ENCODE measurements at regions not wholly inside any gene's neighbourhood (a gene's known extent, or its start where the extent isn't known, plus 50 kb on each side); places are given as distances from the start of the nearest gene placed in this dataset.

DNA sequence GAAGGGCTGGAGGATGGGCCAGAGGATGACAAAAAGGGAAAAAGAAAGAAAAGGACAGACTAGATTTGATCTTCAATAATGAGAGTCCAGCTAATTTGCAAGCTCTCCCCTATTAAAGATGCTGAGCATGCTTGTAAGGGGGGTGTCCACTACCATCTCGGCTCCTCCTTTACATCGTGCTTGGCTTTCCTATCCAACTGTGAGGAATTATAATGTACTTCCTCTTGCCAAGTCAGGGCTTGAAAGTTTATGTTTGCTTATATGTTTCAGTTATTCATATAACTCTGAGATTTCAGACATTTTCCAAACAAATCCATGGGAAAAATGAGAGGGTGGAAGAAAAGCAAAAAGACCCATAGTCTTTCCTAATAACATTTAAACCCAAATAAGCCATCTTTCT is 387.1 kb downstream of the METTL15 start:
- no peak for TF ChIP-seq PAX5 (IDR thresholded peaks at IDR 0.05; ENCODE audit: insufficient read depth, low read length, severe bottlenecking)
- no peak for TF ChIP-seq SPI1 (IDR thresholded peaks at IDR 0.05; ENCODE audit: low read depth, low read length)
- no peak for TF ChIP-seq POU2F2 (IDR thresholded peaks at IDR 0.05; ENCODE audit: low read depth, low read length)
- TF ChIP-seq POLR2A (IDR thresholded peaks at IDR 0.05; ENCODE audit: low read depth, low read length), result no peak
- TF ChIP-seq TAF1 (IDR thresholded peaks at IDR 0.05; ENCODE audit: low read depth, low read length), result no peak
- no peak for TF ChIP-seq POLR2AphosphoS5 (IDR thresholded peaks at IDR 0.05; ENCODE audit: low read depth, low read length)
- DNase-seq (ENCODE audit: insufficient read length, low spot score), result no peak
- no peak for FAIRE-seq

DNA sequence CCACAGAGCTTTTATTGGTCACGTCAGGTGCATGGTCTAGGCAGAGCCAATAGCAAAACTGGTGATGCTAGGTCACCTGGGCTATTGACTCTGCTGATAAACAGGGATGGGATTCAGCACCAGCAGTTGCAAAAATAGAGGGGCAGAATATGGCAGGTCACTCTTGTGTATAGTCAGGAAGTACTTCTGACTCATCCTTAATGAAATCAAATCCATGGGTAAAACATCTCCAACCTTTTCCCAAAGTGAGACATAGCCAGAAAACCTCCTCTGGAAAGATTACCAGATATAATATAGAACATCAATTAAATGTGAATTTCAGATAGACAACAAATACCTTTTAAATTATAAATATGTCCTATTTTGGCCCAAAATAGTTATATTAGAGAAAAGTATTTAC is 383.2 kb downstream of the METTL15 start:
- no peak for FAIRE-seq
- DNase-seq (ENCODE audit: insufficient read length, low spot score), result no peak
- no peak for TF ChIP-seq TAF1 (IDR thresholded peaks at IDR 0.05; ENCODE audit: low read depth, low read length)
- TF ChIP-seq POLR2AphosphoS5 (IDR thresholded peaks at IDR 0.05; ENCODE audit: low read depth, low read length), result no peak
- TF ChIP-seq PAX5 (IDR thresholded peaks at IDR 0.05; ENCODE audit: insufficient read depth, low read length, severe bottlenecking), result no peak
- TF ChIP-seq POU2F2 (IDR thresholded peaks at IDR 0.05; ENCODE audit: low read depth, low read length), result no peak
- TF ChIP-seq POLR2A (IDR thresholded peaks at IDR 0.05; ENCODE audit: low read depth, low read length), result no peak
- no peak for TF ChIP-seq SPI1 (IDR thresholded peaks at IDR 0.05; ENCODE audit: low read depth, low read length)

DNA sequence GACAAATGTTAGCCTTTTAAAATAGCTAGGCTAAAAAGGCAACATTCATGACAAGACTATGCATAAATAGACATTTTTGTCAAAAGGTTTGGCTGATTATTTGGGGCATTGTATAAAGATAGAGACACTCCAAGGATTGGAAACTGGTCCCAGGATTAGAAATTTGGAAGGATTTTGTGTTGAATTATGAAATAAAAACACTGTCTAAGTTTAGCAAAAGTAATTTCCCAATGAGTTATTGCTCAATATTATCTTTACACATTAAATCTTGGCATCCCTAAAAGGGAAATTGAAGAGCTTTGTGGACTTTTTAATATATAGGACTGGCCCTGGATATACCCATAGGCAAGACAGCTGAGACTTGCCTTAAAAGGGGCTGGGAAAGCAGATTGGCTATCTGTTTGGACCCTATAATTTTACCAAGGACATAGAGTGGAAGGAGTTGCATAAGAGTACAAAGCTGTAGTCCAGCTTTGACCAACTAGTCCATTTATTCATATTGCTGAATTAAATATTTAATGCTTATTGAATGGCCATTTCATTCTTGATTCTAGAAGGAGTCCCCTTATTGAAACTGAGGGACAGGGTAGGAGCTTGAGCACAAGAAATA is 382.7 kb downstream of the METTL15 start:
- FAIRE-seq, result no peak
- TF ChIP-seq POLR2A (IDR thresholded peaks at IDR 0.05; ENCODE audit: low read depth, low read length), result no peak
- no peak for TF ChIP-seq POLR2AphosphoS5 (IDR thresholded peaks at IDR 0.05; ENCODE audit: low read depth, low read length)
- DNase-seq (ENCODE audit: insufficient read length, low spot score), result no peak

DNA sequence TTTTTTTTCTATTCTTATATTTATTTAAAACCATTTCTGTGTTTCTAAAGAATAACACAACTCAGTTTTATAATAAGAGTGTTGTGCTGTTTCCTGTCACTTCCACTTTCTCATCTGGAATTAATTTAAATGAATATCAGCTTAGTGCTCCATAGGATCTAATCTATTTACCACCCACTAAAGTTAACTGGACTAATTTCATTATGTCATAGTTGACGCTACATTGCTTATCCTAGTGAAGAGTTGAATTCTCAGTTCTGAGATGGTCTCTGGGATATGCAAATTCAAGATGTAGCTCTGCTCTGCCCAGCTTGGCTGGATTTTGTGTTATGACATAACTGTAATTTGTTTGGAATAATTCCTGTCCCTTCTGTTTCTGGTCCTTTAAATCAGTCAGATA is 380.1 kb downstream of the METTL15 start:
- DNase-seq (ENCODE audit: insufficient read length, low spot score) (no peak), FAIRE-seq (no peak)
- TF ChIP-seq POLR2A (IDR thresholded peaks at IDR 0.05; ENCODE audit: low read depth, low read length), result no peak
- TF ChIP-seq SPI1 (IDR thresholded peaks at IDR 0.05; ENCODE audit: low read depth, low read length), result no peak
- no peak for TF ChIP-seq PAX5 (IDR thresholded peaks at IDR 0.05; ENCODE audit: insufficient read depth, low read length, severe bottlenecking)
- TF ChIP-seq POU2F2 (IDR thresholded peaks at IDR 0.05; ENCODE audit: low read depth, low read length), result no peak
- TF ChIP-seq POLR2AphosphoS5 (IDR thresholded peaks at IDR 0.05; ENCODE audit: low read depth, low read length), result no peak
- TF ChIP-seq TAF1 (IDR thresholded peaks at IDR 0.05; ENCODE audit: low read depth, low read length), result no peak

DNA sequence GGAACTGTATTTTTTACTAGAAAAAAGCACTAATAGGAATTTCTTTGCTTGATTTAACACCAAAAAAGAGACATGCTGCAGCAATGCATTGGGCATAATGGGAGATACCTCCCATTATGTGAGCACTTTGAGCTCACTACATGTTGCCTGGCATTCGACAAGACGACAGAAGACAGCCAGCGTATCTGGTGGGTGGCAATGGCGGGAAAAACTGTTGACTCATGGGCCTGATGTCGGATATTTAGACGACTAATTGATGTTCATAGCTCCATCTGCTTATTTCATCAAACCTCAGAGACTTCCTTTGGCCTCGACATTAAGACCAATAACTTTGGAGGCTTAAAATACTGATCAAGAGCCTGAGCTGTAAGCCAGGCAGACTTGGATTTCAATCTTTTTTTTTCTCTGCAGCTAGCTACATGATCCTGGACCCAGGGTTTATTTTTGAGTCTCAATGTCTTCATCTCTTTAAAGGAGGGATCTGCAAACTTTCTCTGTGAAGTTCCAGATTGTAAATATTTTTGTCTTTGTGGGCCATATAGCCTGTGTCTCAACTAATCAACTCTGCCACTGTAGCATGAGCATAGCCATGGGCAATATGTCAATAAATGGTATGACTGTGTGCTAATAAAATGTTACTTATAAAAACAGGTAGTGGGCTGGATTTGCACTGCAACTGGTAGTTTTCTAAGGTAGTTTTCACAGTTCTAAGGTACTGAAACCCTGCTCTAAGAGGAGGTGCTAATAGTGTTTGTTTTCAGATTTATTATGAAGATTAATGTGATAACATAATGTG is 375.1 kb downstream of the METTL15 start:
- no peak for FAIRE-seq
- DNase-seq (ENCODE audit: insufficient read length, low spot score), result no peak
- TF ChIP-seq POU2F2 (IDR thresholded peaks at IDR 0.05; ENCODE audit: low read depth, low read length), result no peak
- TF ChIP-seq POLR2AphosphoS5 (IDR thresholded peaks at IDR 0.05; ENCODE audit: low read depth, low read length), result no peak
- no peak for TF ChIP-seq POLR2A (IDR thresholded peaks at IDR 0.05; ENCODE audit: low read depth, low read length)
- TF ChIP-seq SPI1 (IDR thresholded peaks at IDR 0.05; ENCODE audit: low read depth, low read length), result no peak
- TF ChIP-seq TAF1 (IDR thresholded peaks at IDR 0.05; ENCODE audit: low read depth, low read length), result no peak
- TF ChIP-seq PAX5 (IDR thresholded peaks at IDR 0.05; ENCODE audit: insufficient read depth, low read length, severe bottlenecking), result no peak

DNA sequence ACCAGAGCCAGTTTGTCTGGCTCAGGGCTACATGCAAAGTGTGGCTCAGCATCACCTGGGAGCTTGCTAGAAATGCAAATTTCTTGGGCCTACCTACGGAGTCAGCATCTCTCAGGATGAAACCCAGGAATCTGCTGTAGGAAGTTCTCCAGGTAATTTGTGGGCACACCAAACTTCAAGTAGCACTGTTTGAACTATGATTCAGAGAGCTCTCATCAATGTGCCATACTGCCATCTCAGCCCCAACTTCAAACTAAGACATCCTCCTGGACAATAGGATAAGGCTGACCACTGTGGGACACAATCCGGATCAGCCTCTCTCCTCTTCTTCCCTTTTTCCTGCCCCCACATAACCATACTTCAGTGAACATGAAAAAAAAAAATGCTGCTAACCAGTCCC is 374.5 kb downstream of the METTL15 start:
- TF ChIP-seq TAF1 (IDR thresholded peaks at IDR 0.05; ENCODE audit: low read depth, low read length), result no peak
- TF ChIP-seq PAX5 (IDR thresholded peaks at IDR 0.05; ENCODE audit: insufficient read depth, low read length, severe bottlenecking), result no peak
- no peak for TF ChIP-seq SPI1 (IDR thresholded peaks at IDR 0.05; ENCODE audit: low read depth, low read length)
- TF ChIP-seq POU2F2 (IDR thresholded peaks at IDR 0.05; ENCODE audit: low read depth, low read length), result no peak
- no peak for TF ChIP-seq POLR2A (IDR thresholded peaks at IDR 0.05; ENCODE audit: low read depth, low read length)
- no peak for TF ChIP-seq POLR2AphosphoS5 (IDR thresholded peaks at IDR 0.05; ENCODE audit: low read depth, low read length)
- no peak for DNase-seq (ENCODE audit: insufficient read length, low spot score)
- no peak for FAIRE-seq

DNA sequence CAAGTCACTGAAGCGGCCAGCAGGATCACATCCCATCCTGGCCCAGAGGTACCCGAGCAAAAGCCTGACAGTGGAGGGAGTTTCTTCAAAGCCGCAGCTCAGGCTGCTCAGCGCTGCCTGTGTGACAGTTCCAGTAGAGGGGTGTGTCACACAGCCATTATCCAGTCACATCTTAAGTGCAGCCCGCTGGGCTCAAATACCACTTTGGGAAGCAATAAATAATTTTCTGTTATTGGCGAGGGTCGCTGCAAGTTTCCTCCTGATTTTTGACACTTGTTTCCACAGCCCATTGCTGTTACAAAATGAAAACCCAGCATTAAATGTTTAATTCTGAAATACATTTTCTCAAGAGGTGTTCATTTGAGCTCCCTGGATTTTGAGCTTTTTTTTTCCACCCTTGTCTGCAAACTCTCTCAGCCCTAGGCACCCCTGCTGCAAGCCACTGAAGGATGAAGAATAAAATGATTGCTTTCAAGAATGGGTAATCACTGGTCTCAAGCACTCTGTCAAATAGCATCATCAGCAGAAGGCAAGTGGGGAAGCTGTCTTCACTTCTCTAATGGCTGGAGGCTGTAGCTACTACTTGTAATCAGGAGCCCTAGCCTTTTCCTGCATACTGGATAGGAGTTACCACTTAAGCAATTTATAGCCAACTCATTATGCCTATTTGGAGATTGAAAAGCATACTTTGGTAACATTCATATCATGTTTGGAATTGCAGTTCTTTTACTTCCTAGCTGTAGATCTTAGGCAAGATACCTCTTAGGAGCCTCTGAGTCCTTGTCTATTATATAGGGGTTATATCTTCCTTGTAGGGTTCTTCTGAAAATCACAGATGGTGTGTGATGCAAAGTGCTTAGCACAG is 373.7 kb downstream of the METTL15 start:
- FAIRE-seq (no peak), DNase-seq (ENCODE audit: insufficient read length, low spot score) (no peak)
- TF ChIP-seq PAX5 (IDR thresholded peaks at IDR 0.05; ENCODE audit: insufficient read depth, low read length, severe bottlenecking), result no peak
- no peak for TF ChIP-seq POLR2AphosphoS5 (IDR thresholded peaks at IDR 0.05; ENCODE audit: low read depth, low read length)
- TF ChIP-seq POU2F2 (IDR thresholded peaks at IDR 0.05; ENCODE audit: low read depth, low read length), result no peak
- no peak for TF ChIP-seq TAF1 (IDR thresholded peaks at IDR 0.05; ENCODE audit: low read depth, low read length)
- TF ChIP-seq SPI1 (IDR thresholded peaks at IDR 0.05; ENCODE audit: low read depth, low read length), result no peak
- no peak for TF ChIP-seq POLR2A (IDR thresholded peaks at IDR 0.05; ENCODE audit: low read depth, low read length)

DNA sequence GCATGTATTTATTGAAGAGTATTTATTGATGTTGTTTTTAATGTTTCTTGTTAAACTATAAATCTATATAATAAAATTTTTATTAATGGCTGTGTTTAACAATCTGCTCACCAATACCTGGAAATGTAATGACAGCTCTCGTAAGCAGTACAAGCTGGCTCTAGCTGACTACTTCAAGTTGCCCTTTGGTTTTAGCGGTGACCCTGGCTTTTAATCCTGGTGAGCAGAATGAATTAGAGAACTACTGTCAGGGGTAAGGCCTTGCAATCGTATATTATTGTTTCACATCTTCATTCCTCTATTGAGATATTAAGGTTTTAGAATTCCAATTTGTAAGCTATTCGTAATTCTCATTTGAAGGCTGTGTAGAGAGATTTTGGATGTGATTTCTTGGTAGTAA is 372.2 kb downstream of the METTL15 start:
- no peak for TF ChIP-seq SPI1 (IDR thresholded peaks at IDR 0.05; ENCODE audit: low read depth, low read length)
- TF ChIP-seq TAF1 (IDR thresholded peaks at IDR 0.05; ENCODE audit: low read depth, low read length), result no peak
- TF ChIP-seq POLR2AphosphoS5 (IDR thresholded peaks at IDR 0.05; ENCODE audit: low read depth, low read length), result no peak
- TF ChIP-seq POU2F2 (IDR thresholded peaks at IDR 0.05; ENCODE audit: low read depth, low read length), result no peak
- no peak for TF ChIP-seq PAX5 (IDR thresholded peaks at IDR 0.05; ENCODE audit: insufficient read depth, low read length, severe bottlenecking)
- TF ChIP-seq POLR2A (IDR thresholded peaks at IDR 0.05; ENCODE audit: low read depth, low read length), result no peak
- DNase-seq (ENCODE audit: insufficient read length, low spot score), result no peak
- FAIRE-seq, result no peak

DNA sequence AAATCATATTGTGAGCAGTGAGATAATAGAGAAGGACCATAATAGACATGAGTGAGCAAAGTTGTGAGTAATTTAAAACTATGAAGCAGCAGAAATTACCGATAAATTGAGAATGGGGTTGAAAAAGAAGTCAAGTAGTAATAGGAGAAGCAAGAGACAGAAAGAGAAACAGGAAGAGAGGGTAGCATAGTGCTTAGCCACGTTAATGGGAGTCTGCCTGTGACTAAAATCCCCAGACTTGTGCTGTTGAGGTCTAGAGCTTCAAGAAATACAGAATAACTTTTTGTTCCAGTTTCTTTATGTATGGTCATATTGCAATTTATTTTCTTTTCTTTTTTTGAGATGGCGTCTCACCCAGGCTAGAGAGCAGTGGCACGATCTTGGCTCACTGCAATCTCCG is 368.7 kb downstream of the METTL15 start:
- FAIRE-seq (no peak), DNase-seq (ENCODE audit: insufficient read length, low spot score) (no peak)
- no peak for TF ChIP-seq PAX5 (IDR thresholded peaks at IDR 0.05; ENCODE audit: insufficient read depth, low read length, severe bottlenecking)
- no peak for TF ChIP-seq POLR2AphosphoS5 (IDR thresholded peaks at IDR 0.05; ENCODE audit: low read depth, low read length)
- no peak for TF ChIP-seq POLR2A (IDR thresholded peaks at IDR 0.05; ENCODE audit: low read depth, low read length)
- no peak for TF ChIP-seq POU2F2 (IDR thresholded peaks at IDR 0.05; ENCODE audit: low read depth, low read length)
